Osteocyte (in vitro differentiated cells): ENCODE measurements at regions not wholly inside any gene's neighbourhood (a gene's known extent, or its start where the extent isn't known, plus 50 kb on each side); places are given as distances from the start of the nearest gene placed in this dataset.
A peak's percentile ranks its signal among the peaks of the same experiment; 100 is the strongest.

ENCODE experiments used
- DNase-seq: peaks from one replicate; pipeline ENCODE4 v3.0.0; 2021; ENCODE audit warnings: mixed read lengths; ENCODE audit not compliant: unreplicated experiment; ENCODE audit errors: extremely low spot score
- H3K27ac Mint-ChIP-seq: one replicate; pipeline ENCODE4 v1.8.0; 2021; ENCODE audit warnings: mild to moderate bottlenecking, mixed read lengths; ENCODE audit not compliant: unreplicated experiment
- H3K27me3 Mint-ChIP-seq: one replicate; pipeline ENCODE4 v1.8.0; 2021; ENCODE audit warnings: mixed read lengths; ENCODE audit not compliant: unreplicated experiment
- H3K36me3 Mint-ChIP-seq: one replicate; pipeline ENCODE4 v1.8.0; 2021; ENCODE audit warnings: mixed read lengths; ENCODE audit not compliant: unreplicated experiment
- H3K4me1 Mint-ChIP-seq: one replicate; pipeline ENCODE4 v1.8.0; 2021; ENCODE audit warnings: mixed read lengths; ENCODE audit not compliant: unreplicated experiment
- H3K4me3 Mint-ChIP-seq: one replicate; pipeline ENCODE4 v1.8.0; 2021; ENCODE audit warnings: mild to moderate bottlenecking, moderate library complexity, mixed read lengths; ENCODE audit not compliant: unreplicated experiment
- H3K9me3 Mint-ChIP-seq: one replicate; pipeline ENCODE4 v1.8.0; 2021; ENCODE audit warnings: mixed read lengths; ENCODE audit not compliant: unreplicated experiment
- CTCF ChIP-seq: fragments of 200-600 bp; sonication (generic); IDR thresholded peaks from 2 replicates; pipeline ENCODE4 v1.5.0; 2021; ENCODE audit warnings: antibody characterized with exemption, mild to moderate bottlenecking, moderate library complexity

- Mint-ChIP-seq H3K36me3 (no peaks in the 10 kb centered on the region), H3K9me3 (no peaks in the 10 kb centered on the region), H3K27ac (no peak overlapping the region), H3K4me1 (peaks cover 17% of the 10 kb centered on the region), H3K27me3 (no peaks in the 10 kb centered on the region), H3K4me3 (no peak overlapping the region)
- no peak for TF ChIP-seq CTCF
- DNase-seq: no peak
Measured at GRCh38 chr18:54023471-54023870, 201.0 kb downstream of the MBD2 start.

GRCh38 chr18:54020966-54021365 lies 203.5 kb downstream of the MBD2 start:
- Mint-ChIP-seq H3K9me3 (no peaks in the 10 kb centered on the region), H3K36me3 (no peaks in the 10 kb centered on the region)

GRCh38 chr18:54020156-54020745 lies 204.2 kb downstream of the MBD2 start:
- no peaks in the 10 kb centered on the region for H3K36me3 Mint-ChIP-seq
- H3K4me3 Mint-ChIP-seq: no peak overlapping the region
- H3K4me1 Mint-ChIP-seq: peaks cover 17% of the 10 kb centered on the region
- no peak overlapping the region for H3K27ac Mint-ChIP-seq
- H3K27me3 Mint-ChIP-seq: no peaks in the 10 kb centered on the region
- no peak for DNase-seq
- TF ChIP-seq CTCF: peak; percentile 23
- no peaks in the 10 kb centered on the region for H3K9me3 Mint-ChIP-seq

More at GRCh38 chr18:54020966-54021365, 203.5 kb downstream of the MBD2 start:
- no peak overlapping the region for H3K4me3 Mint-ChIP-seq
- TF ChIP-seq CTCF: no peak
- no peak overlapping the region for H3K27ac Mint-ChIP-seq
- H3K27me3 Mint-ChIP-seq: no peaks in the 10 kb centered on the region
- DNase-seq: no peak
- peaks cover 17% of the 10 kb centered on the region for H3K4me1 Mint-ChIP-seq

GRCh38 chr18:54019641-54020040 lies 204.8 kb downstream of the MBD2 start:
- DNase-seq: no peak
- no peaks in the 10 kb centered on the region for H3K36me3 Mint-ChIP-seq
- TF ChIP-seq CTCF: no peak
- H3K27me3 Mint-ChIP-seq: no peaks in the 10 kb centered on the region
- no peaks in the 10 kb centered on the region for H3K9me3 Mint-ChIP-seq
- no peak overlapping the region for H3K4me3 Mint-ChIP-seq
- no peak overlapping the region for H3K27ac Mint-ChIP-seq
- peaks cover 16% of the 10 kb centered on the region for H3K4me1 Mint-ChIP-seq

GRCh38 chr18:54013452-54013851 lies 211.0 kb downstream of the MBD2 start:
- no peaks in the 10 kb centered on the region for H3K9me3 Mint-ChIP-seq
- DNase-seq: no peak
- H3K27me3 Mint-ChIP-seq: no peaks in the 10 kb centered on the region
- TF ChIP-seq CTCF: no peak
- H3K4me3 Mint-ChIP-seq: no peak overlapping the region
- H3K4me1 Mint-ChIP-seq: no peaks in the 10 kb centered on the region
- H3K36me3 Mint-ChIP-seq: no peaks in the 10 kb centered on the region
- H3K27ac Mint-ChIP-seq: no peak overlapping the region
